ENCODE measurements at regions not wholly inside any gene's neighbourhood (a gene's known extent, or its start where the extent isn't known, plus 50 kb on each side); places are given as distances from the start of the nearest gene placed in this dataset.

DNA sequence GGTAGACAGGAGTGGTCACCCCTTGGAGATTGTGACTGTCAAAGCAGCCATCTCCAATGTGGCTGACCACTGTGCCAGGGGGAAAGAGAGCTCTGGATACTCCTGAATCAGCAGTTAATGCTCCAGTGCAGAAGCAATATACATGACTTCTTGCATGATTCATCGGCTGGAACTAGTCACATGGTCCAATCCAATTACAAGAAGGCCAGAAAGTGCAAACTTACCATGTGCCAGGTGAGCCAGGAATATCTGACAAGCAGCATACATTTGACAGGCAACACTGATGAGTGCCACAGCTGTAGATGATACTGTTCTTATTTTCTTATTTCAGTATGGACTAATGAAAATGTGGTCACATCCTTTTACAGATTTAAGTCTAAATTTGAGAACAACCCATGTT is 440.0 kb upstream of the MPDZ start:
- 30% methylated on average over 1 of the region's 1 CpG for WGBS

DNA sequence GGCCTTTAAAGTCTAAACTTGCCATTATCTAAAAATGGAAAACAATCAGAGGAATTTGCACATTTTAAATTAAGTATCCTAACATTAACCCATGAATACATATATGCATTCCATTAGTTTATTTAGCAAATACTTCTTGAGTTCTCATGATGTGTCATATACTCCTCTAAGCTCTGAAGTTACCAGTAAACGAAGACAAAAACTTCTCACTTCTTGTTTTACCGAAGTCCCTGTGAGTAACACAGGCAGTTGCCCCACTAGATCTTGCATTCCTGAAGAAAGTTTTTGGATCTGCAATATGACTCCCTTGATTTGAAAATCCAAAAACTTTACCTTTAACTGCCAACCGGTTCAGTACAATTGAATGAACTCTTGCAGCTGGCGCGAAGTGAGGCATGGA is 439.0 kb upstream of the MPDZ start:
- WGBS = 88% methylated on average over 5 of the region's 5 CpGs
- H3K4me1 ChIP-seq = peaks cover 16% of the 10 kb centered on the region
- DNase-seq (ENCODE audit: low spot score in 2 of 2) = no peak
- no peak overlapping the region for H3K4me3 ChIP-seq
- no peaks in the 10 kb centered on the region for H3K27me3 ChIP-seq
- TF ChIP-seq EP300 (IDR thresholded peaks at IDR 0.05) (no peak), POLR2A (IDR thresholded peaks at IDR 0.05) (no peak), CTCF (IDR thresholded peaks at IDR 0.05) (no peak), POLR2AphosphoS5 (IDR thresholded peaks at IDR 0.05) (no peak)
- no peaks in the 10 kb centered on the region for H3K9me3 ChIP-seq
- H3K36me3 ChIP-seq = no peaks in the 10 kb centered on the region
- no peak overlapping the region for H3K27ac ChIP-seq

More for the DNA sequence above, 440.0 kb upstream of the MPDZ start:
- H3K27ac ChIP-seq = no peak overlapping the region
- no peaks in the 10 kb centered on the region for H3K36me3 ChIP-seq
- no peak overlapping the region for H3K4me3 ChIP-seq
- no peak for DNase-seq (ENCODE audit: low spot score in 2 of 2)
- peaks cover 16% of the 10 kb centered on the region for H3K4me1 ChIP-seq
- no peaks in the 10 kb centered on the region for H3K27me3 ChIP-seq
- H3K9me3 ChIP-seq = no peaks in the 10 kb centered on the region
- TF ChIP-seq POLR2A (IDR thresholded peaks at IDR 0.05) = no peak
- TF ChIP-seq EP300 (IDR thresholded peaks at IDR 0.05) = no peak
- no peak for TF ChIP-seq CTCF (IDR thresholded peaks at IDR 0.05)
- no peak for TF ChIP-seq POLR2AphosphoS5 (IDR thresholded peaks at IDR 0.05)

DNA sequence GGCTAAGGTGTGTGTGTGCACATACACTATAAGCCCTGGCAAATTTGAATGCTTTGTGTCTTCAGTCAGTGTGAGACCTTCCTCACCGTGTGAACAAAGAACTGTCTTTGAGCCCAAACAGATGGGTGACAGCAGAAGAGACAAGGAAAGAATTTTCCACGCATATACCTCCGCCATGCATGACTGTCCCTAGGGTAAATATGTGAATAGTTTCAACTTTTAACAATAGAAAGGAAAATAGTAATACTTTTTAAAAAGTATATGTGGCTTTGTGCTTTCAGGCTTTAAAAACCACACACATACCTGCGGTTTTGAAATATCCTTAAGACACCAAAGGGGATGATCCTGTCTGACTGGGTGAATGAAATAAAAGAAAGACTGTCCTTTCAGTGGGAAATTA is 438.6 kb upstream of the MPDZ start:
- Histone ChIP-seq H3K36me3 (no peaks in the 10 kb centered on the region), H3K27me3 (no peaks in the 10 kb centered on the region), H3K4me1 (peaks cover 16% of the 10 kb centered on the region), H3K4me3 (no peak overlapping the region), H3K27ac (no peak overlapping the region), H3K9me3 (no peaks in the 10 kb centered on the region)
- WGBS = 74% methylated on average over 4 of the region's 4 CpGs
- TF ChIP-seq CTCF (IDR thresholded peaks at IDR 0.05) (no peak), POLR2AphosphoS5 (IDR thresholded peaks at IDR 0.05) (no peak), POLR2A (IDR thresholded peaks at IDR 0.05) (no peak), EP300 (IDR thresholded peaks at IDR 0.05) (no peak)
- no peak for DNase-seq (ENCODE audit: low spot score in 2 of 2)

DNA sequence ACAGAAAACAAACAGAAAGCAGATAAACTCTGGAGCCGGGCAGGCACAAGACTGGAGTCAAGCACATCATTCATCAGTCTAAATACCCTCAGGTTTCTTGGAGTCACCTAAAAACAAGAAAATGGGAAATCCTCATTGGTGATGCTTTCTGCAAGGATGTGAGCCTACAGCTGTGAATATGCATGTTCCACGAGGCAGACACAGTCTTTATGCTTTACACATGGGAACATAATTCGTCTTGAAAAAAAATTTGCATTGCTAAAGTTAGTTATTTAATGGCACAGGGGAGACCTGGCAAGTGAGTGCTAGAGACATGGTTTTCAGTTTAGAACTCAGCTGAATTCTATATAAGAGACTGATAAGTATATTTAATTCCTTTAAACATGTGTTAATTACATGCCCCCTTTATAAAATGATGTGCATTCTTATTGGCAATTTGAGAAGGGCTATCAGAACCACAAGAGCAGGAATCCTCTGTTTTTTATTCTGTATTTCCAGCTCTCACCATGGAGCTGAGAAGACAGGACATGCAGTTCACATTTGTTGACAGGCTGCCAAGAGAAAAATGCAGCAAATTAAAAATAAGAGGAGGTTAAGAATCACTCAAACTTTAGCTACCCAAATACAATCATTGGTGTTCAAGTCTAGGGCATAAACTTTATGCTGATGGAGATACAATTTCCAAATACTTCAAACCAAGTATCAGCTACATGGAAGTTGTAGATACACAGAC is 438.0 kb upstream of the MPDZ start:
- no peak overlapping the region for H3K4me3 ChIP-seq
- no peak for DNase-seq (ENCODE audit: low spot score in 2 of 2)
- no peaks in the 10 kb centered on the region for H3K9me3 ChIP-seq
- peak overlapping the region; percentile 9 for H3K27ac ChIP-seq
- 40% methylated on average over 3 of the region's 3 CpGs for WGBS
- H3K36me3 ChIP-seq = no peaks in the 10 kb centered on the region
- H3K27me3 ChIP-seq = no peaks in the 10 kb centered on the region
- H3K4me1 ChIP-seq = peaks cover 16% of the 10 kb centered on the region
- TF ChIP-seq POLR2AphosphoS5 (IDR thresholded peaks at IDR 0.05) (no peak), EP300 (IDR thresholded peaks at IDR 0.05) (no peak), POLR2A (IDR thresholded peaks at IDR 0.05) (no peak), CTCF (IDR thresholded peaks at IDR 0.05) (no peak)

DNA sequence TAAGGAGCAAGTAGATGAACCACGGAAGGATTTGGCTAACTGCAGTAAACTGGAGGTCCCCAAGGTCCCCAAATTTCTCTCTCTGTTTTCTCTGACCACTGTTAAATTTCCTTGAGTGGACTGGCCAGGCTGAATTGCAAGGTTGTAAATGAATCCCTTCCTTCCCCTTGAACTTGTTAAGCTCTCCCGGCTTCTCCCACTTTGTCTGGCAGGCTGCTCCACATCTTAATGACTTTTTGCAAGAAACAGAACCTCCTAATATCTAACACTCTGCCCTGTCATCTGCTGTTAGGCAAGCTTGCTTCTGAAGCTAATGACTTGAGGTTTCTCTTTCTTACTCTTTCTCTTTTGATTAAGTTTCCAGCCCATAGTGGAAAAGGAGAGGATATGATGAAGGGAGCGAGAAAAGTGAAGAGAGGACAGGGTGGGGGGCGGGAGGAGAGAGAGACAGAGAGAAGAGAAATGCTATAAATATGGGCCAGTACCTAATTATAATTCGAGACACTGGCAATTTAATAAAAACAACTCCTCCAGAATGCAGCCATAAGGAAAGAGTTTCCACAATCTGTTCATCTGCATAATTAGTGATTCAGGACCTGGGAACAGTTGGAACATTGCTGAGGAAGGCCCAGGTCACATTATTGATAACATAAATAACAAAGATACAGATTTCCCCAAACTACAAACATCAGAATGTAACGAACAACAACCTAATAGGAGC is 437.3 kb upstream of the MPDZ start:
- WGBS = 47% methylated on average over 6 of the region's 6 CpGs
- Histone ChIP-seq H3K36me3 (no peaks in the 10 kb centered on the region), H3K9me3 (no peaks in the 10 kb centered on the region), H3K4me1 (peaks cover 16% of the 10 kb centered on the region), H3K27me3 (no peaks in the 10 kb centered on the region), H3K27ac (peak overlapping the region; percentile 9), H3K4me3 (no peak overlapping the region)
- no peak for DNase-seq (ENCODE audit: low spot score in 2 of 2)
- no peak for TF ChIP-seq EP300 (IDR thresholded peaks at IDR 0.05)
- TF ChIP-seq CTCF (IDR thresholded peaks at IDR 0.05) = no peak
- TF ChIP-seq POLR2A (IDR thresholded peaks at IDR 0.05) = no peak

Data from suprapubic skin (tissue), 4 donors.